ENCODE measurements at regions not wholly inside any gene's neighbourhood (a gene's known extent, or its start where the extent isn't known, plus 50 kb on each side); places are given as distances from the start of the nearest gene placed in this dataset.
"Not testable (repeated sequence)": the region's sequence is repeated elsewhere in the genome, so short reads cannot be mapped to it uniquely, and the experiment has no call there.

- TF ChIP-seq CTCF (conservative IDR thresholded peaks at IDR 0.05; ENCODE audit: low read depth, low read length), result no peak
- H3K4me3 ChIP-seq (ENCODE audit: low read depth, low read length), result no peak overlapping the region
- peak; percentile 38 for DNase-seq (ENCODE audit: low read depth)
Measured at GRCh38 chr7:106346167-106346677, 61.4 kb upstream of the NAMPT start.

GRCh38 chr7:106345421-106346166 lies 60.8 kb upstream of the NAMPT start:
- no peak for TF ChIP-seq CTCF (conservative IDR thresholded peaks at IDR 0.05; ENCODE audit: low read depth, low read length)
- DNase-seq (ENCODE audit: low read depth), result peak; percentile 71
- H3K4me3 ChIP-seq (ENCODE audit: low read depth, low read length), result no peak overlapping the region

- H3K4me3 ChIP-seq (ENCODE audit: low read depth, low read length), result no peak overlapping the region
- TF ChIP-seq CTCF (conservative IDR thresholded peaks at IDR 0.05; ENCODE audit: low read depth, low read length), result no peak
- peak; percentile 73 for DNase-seq (ENCODE audit: low read depth)
Measured at GRCh38 chr7:106344861-106345260, 60.1 kb upstream of the NAMPT start.

GRCh38 chr7:106344211-106344610 lies 59.4 kb upstream of the NAMPT start:
- no peak for DNase-seq (ENCODE audit: low read depth)
- no peak for TF ChIP-seq CTCF (conservative IDR thresholded peaks at IDR 0.05; ENCODE audit: low read depth, low read length)
- H3K4me3 ChIP-seq (ENCODE audit: low read depth, low read length), result no peak overlapping the region

GRCh38 chr7:106342049-106342448 lies 57.3 kb upstream of the NAMPT start:
- H3K4me3 ChIP-seq (ENCODE audit: low read depth, low read length); DNase-seq (ENCODE audit: low read depth): not testable (repeated sequence)

- H3K4me3 ChIP-seq (ENCODE audit: low read depth, low read length); DNase-seq (ENCODE audit: low read depth): not testable (repeated sequence)
Measured at GRCh38 chr7:106340247-106340596, 55.4 kb upstream of the NAMPT start.

- DNase-seq (ENCODE audit: low read depth), result no peak
- TF ChIP-seq CTCF (conservative IDR thresholded peaks at IDR 0.05; ENCODE audit: low read depth, low read length), result no peak
- H3K4me3 ChIP-seq (ENCODE audit: low read depth, low read length), result no peak overlapping the region
Measured at GRCh38 chr7:106339513-106340246, 54.9 kb upstream of the NAMPT start.

GRCh38 chr7:106337754-106338153 lies 53.0 kb upstream of the NAMPT start:
- TF ChIP-seq CTCF (conservative IDR thresholded peaks at IDR 0.05; ENCODE audit: low read depth, low read length), result no peak
- H3K4me3 ChIP-seq (ENCODE audit: low read depth, low read length), result no peak overlapping the region
- DNase-seq (ENCODE audit: low read depth), result no peak
